GM19468 (cell line): ENCODE measurements at regions not wholly inside any gene's neighbourhood (a gene's known extent, or its start where the extent isn't known, plus 50 kb on each side); places are given as distances from the start of the nearest gene placed in this dataset.

Experiments
- ATAC-seq: cut with Tn5 transposase; IDR thresholded peaks from one replicate; pipeline ENCODE4 v1.9.1; 2021; ENCODE audit warnings: mild to moderate bottlenecking, moderate library complexity, moderate number of reproducible peaks; ENCODE audit not compliant: unreplicated experiment; ENCODE audit errors: extremely low read depth

- ATAC-seq: no peak
Measured at GRCh38 chr3:130838898-130839600, 54.8 kb upstream of the ATP2C1 start.

GRCh38 chr3:130839813-130840212, 54.1 kb upstream of the ATP2C1 start:
- peak; percentile 62 for ATAC-seq

- ATAC-seq: no peak
Measured at GRCh38 chr3:130841357-130841756, 52.5 kb upstream of the ATP2C1 start.

GRCh38 chr3:130843441-130843840, 50.4 kb upstream of the ATP2C1 start:
- ATAC-seq: no peak
